WTC11 (cell line): ENCODE measurements at regions not wholly inside any gene's neighbourhood (a gene's known extent, or its start where the extent isn't known, plus 50 kb on each side); places are given as distances from the start of the nearest gene placed in this dataset.

Experiments
- TF ChIP-seq, protein P1 (sequence below): fragments of 200-600 bp; IDR thresholded peaks from 2 replicates; pipeline ENCODE4 v1.8.0; 2022; ENCODE audit warnings: antibody characterized with exemption
- TF ChIP-seq, protein P2 (sequence below): sonication (generic); formaldehyde crosslinking; IDR thresholded peaks from 2 replicates; pipeline ENCODE4 v1.8.1; 2023; ENCODE audit warnings: mild to moderate bottlenecking, missing genetic modification reagents, moderate library complexity

DNA sequence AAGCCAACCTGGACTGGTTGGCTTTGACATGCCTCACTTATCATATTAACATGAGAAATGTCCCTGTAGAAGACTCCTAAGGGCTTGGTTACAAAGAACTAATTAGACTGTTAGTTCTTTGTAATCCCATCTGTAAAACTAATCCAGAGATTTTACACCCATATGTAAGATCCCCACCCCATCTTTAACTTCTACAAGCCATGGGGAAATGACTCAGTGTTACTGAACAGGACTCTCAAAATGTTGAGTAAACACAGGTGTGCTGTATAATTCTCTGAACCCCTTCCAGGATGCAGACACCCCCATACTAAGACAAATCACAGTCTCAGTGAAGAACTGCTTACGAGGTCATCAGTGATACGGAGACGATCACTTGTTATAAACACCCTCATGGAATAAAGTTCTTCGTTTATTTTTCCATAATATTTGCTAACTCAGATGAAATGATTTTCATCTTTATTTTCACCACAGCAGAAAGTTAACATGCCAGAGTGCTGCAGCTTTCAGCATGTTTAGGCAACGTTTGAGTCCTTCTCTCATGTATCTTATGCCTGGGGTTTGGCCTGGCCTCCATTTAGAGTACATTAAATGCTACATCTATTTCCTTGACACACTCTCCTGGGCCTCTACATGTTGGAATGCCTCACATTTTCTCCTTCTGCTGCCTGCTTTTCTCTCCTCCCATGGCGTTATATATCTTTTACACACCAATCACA is 55.3 kb upstream of the LEKR1 start:
- TF ChIP-seq, protein P1, sequence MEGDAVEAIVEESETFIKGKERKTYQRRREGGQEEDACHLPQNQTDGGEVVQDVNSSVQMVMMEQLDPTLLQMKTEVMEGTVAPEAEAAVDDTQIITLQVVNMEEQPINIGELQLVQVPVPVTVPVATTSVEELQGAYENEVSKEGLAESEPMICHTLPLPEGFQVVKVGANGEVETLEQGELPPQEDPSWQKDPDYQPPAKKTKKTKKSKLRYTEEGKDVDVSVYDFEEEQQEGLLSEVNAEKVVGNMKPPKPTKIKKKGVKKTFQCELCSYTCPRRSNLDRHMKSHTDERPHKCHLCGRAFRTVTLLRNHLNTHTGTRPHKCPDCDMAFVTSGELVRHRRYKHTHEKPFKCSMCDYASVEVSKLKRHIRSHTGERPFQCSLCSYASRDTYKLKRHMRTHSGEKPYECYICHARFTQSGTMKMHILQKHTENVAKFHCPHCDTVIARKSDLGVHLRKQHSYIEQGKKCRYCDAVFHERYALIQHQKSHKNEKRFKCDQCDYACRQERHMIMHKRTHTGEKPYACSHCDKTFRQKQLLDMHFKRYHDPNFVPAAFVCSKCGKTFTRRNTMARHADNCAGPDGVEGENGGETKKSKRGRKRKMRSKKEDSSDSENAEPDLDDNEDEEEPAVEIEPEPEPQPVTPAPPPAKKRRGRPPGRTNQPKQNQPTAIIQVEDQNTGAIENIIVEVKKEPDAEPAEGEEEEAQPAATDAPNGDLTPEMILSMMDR = no peak
- TF ChIP-seq, protein P2, sequence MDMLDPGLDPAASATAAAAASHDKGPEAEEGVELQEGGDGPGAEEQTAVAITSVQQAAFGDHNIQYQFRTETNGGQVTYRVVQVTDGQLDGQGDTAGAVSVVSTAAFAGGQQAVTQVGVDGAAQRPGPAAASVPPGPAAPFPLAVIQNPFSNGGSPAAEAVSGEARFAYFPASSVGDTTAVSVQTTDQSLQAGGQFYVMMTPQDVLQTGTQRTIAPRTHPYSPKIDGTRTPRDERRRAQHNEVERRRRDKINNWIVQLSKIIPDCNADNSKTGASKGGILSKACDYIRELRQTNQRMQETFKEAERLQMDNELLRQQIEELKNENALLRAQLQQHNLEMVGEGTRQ = no peak
